GM18520 (cell line): ENCODE measurements at regions not wholly inside any gene's neighbourhood (a gene's known extent, or its start where the extent isn't known, plus 50 kb on each side); places are given as distances from the start of the nearest gene placed in this dataset.
A peak's percentile ranks its signal among the peaks of the same experiment; 100 is the strongest.

Source experiments
- ATAC-seq: cut with Tn5 transposase; IDR thresholded peaks from one replicate; pipeline ENCODE4 v1.9.1; 2021; ENCODE audit not compliant: unreplicated experiment

DNA sequence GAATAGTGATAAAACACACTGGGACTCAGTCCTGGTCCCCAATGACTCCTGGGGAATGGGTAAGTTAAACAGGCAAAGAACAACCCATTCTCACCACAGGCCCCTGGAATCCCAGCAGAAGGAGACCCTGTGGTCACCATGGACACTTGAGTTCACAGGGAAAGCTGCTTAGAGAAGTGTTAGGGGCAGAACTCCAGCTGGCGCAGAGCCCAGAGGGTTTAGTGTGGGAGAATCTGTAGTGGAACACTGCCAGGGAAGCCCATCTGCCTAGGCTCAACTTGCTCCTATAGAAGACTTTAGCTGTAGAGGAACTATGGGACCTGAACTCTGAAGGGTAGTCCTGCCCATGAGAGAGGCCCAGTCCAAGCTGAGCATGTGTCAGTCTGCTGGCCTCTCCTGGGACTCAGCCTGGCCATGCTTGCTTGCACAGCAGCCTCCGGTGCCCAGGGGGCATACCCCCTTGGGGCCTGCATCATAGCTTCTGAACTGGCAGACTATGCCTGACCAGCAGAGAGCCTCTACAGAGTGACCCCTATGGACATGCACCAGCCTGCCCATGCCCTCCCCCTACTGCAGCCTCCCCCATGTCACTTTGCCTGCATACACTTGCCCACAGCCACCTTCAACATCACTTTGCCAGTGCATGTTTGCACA is 343.5 kb downstream of the IDS start:
- ATAC-seq = no peak

DNA sequence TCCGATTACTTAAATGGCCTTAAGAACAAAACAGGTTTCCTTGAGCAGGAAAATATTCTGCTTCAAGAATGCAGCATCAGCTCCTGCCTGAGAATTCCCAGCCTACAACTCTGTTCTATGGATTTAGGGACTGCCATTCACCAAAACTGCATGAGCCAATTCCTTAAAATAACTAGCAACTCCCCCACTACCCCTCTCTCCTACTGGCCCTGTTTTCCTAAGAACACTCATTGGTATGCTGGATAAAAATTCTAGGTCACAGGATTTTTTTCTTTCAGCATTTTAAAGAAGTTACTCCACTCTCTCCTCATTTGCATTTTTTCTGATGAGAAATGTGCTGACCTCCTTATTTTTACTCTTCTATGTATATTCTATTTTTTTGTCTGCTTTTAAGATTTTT is 347.1 kb downstream of the IDS start:
- no peak for ATAC-seq

DNA sequence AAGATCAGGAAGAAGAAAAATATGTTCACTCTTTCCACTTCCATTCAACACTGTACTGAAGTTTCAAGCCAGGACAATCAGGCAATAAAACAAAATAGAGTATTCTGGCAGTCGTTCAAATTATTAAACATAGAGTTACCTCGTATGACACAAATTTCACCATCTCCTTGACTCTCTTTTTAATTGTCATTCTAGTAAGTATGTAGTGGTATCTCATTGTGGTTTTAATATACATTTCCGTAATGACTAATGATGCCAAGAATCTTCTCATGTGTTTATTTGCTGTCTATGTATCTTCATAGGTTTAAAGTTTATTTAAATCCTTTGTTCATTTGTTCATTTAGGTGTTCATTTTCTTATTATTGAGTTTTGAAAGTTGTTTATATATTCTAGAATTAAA is 352.2 kb downstream of the IDS start:
- no peak for ATAC-seq

DNA sequence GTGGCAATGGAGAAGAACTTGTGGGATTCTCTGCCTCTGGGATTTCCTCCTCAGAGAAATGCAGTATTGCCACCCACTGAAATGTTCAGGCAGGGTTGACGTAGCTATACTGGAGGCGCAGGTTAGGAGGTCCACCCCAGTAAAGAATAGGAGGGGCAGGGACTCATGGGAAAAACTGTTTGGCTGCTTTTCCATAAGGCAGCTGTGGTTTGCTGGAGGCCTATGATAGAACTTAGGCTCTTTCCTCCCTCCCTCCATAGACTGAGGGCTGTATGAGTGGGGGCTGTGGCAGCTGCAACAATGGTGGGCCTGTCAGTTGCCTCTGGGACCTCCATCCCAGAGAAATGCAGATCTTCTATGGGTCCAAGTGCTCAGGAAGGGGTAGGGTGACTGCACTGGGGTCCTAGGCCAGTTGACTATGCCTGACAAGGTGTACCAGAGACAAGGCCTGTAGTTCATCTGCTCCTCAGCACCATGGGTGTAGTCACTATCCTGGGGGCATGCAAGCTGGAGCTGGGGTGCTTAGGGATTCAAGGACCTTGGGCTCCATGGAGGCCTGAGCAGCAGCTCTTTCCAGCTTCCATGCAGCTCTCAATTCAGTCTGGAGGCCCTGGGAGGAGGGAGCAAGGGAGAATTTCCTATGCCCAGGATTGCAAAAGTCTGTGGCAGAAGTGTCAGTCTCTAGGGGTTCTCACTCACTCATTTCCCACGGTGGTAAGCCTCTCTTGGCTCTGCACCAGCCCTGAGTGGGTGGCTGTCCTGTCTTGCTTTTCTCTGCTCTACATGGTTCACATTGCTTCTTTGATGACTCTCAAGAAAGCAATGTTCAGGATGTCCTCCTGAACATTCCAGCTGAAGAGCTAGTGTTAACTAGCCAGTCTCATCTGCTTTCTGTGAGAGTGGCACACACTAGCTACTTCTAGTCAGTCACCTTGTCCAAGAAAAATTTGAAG is 353.0 kb downstream of the IDS start:
- ATAC-seq = peak; percentile 61

DNA sequence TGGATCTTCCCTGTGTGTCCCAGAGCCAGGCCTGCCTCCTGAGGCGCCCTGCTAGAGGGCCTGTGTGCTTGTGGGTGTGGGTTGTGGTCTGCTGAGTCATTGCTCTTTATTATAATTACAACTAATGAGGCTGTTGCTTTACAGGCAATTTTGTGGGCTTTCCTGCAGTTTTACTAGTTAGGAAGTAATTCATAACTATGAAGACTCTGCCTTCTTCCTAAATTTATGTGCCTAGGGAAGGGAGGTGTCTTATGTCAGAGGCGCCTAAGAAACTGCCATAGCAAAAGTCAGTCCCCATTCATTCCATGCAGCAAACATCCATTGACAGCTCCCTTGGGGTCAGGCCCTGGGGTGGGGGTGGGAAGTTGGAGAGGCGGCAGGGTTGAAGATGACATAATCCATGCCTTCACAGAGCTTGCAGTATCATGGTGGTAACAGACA is 359.2 kb downstream of the IDS start:
- peak; percentile 66 for ATAC-seq

DNA sequence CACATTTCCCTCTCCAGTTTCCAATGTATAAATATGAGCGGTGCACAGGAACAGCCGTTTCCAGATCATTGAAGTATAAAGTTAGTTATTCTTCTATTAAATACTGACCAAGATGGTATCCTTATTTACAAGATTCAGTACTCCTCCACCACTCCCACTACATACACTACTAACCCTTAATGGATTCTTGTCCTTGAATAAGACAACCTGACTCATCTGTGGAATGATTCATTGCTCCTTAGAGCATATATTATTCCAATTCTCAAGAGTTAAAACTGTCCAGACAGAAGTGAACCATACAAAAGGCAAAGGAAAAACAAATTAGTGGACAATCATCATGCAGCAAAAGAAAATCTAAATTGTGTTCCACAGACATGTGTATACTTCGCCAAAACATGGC is 373.3 kb downstream of the IDS start:
- ATAC-seq = no peak

DNA sequence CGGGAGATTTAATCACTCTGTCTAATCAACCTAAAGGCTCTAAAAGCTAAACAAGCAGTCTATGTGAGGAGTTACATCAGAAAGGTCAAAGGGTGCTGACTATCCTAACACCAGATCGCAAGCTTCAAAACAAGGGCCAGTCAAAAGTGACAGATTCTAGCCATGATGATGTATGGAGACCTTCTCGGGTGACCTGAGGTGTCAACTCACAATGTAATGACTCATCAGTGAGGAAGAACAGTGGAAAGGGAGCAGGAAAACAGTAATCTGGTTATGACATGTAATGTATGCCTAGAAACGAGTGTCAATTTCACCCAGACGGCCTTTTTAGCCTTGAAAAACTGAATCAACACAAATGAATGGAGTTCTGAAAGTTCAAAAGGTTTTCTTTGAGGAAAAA is 375.3 kb downstream of the IDS start:
- no peak for ATAC-seq

DNA sequence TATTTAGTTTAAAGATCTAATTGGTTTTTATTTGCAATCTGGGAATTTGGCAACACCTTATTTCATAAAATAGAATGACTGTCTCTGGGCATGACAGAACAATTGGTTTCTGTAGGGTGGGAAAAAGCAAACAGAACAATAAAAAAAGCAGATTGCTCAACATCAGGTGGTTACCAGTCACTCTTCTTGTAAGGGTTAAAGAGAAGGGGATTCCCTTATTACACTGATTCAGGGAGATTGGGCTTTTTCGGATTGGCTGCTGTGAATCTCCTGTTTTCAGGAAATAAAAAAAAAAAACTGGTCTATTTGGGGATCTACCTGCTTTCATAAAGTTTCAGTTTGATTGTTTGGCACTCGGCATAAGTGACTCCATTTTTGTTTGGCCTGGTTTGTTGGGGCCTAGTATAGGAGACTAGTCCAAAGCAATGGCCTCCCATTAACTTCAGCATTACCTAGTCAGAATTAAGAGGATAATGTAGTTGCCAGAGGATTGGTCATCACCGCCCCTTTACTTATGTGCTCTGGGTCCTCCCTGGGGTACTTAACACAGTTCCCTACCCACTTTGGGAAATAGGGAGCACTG is 380.5 kb downstream of the IDS start:
- ATAC-seq = no peak

DNA sequence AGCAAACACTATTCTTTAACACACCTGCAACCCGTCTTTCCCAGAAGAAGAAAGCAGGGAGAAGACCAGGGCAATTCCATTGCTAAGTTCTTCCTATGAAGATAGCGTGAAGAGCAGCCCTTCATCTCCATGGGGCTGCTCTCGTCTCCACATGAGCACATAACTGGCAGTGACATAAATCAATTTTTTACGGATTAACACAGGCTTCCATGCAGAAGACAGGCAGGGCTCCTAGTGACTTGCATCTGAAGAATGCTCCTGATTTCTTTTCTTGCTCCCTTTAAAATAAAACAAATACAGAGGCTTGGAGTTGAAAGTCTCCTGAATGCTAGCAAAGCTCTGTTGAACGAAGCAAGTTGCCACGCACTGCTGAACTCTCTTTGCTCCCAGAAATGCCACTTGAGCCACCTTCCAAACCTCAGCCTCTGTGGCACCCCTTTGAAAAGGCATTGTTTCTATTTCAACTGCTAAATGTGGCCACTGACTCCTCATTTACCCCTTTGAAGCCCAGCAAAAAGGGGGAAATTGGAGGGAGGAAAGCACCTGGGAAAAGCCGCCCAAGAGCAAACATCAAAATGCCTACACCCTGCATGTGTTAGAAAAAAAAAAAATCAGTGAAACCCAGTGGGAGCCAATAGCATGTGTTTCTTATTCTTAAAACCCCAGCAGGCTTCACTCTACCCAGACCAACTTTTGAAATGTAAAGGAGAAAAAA is 383.7 kb downstream of the IDS start:
- no peak for ATAC-seq

DNA sequence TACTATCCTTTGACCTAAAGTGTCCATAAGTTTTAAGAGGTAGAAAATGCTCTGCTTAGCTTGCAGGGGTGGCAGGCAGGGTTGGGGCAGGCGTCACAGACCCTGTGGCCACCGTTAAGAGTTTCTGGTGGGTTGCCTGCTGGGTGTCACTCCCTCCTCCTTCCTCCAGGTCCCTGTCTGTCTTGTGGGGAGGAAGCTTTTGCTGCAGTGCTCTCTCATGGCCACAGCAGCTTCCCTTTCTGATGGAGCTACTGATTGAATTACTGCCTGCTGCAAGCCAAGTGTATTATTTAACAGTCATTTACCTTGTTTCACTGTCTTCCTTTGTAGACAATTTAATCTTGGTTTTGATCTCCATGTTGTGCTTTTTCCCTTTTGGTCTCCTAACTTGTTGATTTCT is 384.6 kb downstream of the IDS start:
- ATAC-seq = no peak

DNA sequence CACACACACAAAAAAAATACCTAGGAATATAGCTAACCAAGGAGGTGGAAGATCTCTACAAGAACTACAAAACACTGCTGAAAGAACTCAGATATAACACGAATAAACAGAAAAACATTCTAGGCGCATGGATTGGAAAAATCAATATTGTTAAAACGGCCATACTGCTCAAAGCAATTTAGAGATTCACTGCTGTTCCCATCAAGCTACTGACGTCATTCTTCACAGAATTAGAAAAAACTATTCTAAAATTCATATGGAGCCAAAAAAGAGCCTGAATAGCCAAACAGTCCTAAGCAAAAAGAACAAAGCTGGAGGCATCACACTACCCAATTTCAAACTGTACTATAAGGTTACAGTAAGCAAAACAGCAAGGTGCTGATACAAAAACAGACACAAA is 390.2 kb downstream of the IDS start:
- ATAC-seq = no peak

DNA sequence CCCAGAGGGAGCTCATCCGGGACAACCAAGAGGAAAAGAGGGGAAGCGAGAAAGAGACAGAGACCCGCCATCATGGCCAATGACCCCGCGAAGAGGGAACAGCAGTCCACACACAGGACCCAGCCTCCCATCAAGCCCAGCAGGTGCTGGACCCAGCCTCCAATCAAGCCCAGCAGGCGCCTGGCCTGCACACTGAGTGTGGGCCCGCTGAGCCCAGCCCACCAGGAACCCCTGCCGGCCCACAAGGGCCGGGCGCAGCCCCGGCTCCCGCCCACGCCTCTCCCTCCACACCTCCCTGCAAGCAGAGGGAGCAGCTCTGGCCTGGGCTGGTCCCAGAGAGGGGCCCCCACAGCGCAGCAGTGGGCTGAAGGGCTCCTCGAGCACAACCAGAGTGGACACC is 391.1 kb downstream of the IDS start:
- ATAC-seq = no peak

DNA sequence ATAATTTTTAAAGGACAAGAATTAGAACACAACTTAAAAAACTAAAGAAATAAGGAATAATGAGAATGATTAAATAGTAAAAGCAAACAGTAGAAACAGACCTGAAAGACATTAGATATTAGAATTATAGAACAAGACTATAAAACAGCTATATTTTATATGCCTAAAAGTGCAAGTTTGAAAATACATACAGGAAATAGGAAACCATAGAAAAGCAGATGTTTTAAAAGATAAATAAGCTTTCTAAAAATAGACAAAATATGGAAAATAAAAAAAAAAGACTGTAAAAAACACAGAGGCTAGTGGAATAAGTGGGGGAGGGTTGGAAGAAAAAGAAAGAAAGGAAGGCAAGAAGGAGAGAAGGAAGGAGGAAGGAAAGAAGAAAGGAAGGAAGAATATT is 407.3 kb downstream of the IDS start:
- ATAC-seq = no peak

DNA sequence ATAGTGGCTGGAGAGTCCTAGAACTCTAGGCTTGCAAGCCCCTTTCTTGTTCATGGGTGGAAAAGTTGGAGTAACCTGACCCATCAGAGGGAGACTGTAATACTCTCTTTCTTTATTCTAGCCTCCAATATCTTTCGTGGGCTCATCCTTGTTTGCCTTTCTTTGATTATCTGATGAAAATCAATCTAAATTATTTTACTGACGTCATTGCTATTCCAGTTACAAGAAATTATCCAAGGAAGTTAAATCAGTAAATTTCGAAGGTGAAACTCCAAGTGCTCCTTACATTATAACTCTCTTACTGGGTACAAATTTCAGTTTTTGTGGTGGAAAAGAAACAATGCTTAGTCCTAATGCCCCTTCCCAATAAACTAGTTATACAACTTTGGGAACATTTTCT is 412.9 kb downstream of the IDS start:
- no peak for ATAC-seq

DNA sequence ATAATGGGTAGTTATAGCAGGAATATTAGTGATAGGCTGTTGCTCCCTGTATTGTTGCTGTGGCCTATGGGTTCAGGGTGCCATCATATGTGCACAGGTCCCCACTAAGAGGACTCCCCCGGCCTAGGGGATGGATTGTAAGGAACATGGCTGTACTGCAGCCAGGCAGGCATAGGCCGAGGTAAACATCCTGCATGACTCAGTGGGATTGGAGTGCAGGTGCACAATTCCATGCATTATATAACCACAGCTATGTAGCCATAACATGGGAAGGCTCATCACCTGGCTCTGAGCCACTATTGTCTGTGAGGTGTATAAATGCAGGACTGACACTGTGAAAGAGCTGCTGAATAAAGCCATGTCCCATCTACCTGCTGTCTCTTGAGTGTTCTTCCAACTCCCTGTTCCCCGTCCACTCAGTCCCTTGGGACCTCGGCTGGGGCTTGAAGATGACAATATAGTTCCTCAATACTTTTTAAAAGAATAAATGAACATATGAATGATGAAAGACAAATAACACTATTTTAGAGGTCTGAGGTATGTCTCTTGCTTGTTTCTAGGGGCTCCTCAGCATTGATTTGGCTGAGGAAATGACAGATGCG is 425.2 kb downstream of the IDS start:
- ATAC-seq = no peak

DNA sequence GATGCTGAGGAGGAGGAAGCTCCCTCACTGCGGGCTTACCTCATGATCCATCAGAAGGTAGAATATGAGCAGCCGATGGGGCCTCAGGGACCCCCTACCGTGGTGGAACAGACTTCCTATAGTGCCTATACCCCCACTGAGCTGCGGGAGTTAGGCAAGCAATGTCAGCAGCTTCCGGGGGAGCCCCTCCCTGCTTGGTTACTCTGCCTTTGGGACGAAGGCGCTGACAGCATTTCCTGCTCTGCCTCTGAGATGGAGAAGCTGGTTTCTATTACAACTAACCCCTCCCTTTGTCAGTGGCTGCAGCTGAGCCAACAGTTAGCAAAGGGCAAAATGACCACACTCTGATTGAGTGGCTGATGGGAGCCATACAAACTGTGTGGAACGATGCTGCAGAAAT is 430.7 kb downstream of the IDS start:
- peak; percentile 41 for ATAC-seq

DNA sequence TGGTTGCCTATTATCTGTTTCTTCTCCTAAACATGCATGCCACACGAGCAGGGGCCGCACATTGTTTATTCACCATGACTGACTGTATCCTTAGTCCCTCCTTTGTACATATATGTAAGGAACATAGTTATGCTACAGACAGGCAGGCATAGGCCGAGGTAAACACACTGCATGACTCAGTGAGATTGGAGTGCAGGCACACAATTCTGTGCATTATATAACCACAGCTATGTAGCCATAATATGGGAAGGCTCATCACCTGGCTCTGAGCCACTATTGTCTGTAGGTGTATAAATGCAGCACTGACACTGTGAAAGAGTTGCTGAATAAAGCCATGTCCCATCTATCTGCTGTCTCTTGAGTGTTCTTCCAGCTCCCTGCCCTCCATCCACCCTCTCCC is 431.6 kb downstream of the IDS start:
- no peak for ATAC-seq

DNA sequence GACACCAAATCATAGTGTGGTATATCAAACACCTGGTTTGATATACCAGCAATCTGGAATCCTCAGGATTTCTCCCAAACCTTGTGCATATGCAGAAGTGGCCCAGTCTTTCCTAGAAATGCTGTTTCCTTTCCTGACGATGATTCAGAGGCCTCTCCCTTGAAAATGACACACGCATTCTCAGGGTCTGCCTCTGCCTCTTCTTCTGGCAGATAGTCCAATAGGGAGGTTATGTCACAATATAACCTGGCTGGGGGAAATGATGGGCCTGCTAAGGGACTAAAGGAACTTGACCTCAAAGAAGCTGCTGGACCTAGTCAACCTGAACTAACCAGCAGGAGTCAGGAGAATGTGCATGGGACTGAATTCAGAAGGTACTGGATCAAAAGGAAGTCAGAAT is 435.2 kb downstream of the IDS start:
- ATAC-seq = no peak

DNA sequence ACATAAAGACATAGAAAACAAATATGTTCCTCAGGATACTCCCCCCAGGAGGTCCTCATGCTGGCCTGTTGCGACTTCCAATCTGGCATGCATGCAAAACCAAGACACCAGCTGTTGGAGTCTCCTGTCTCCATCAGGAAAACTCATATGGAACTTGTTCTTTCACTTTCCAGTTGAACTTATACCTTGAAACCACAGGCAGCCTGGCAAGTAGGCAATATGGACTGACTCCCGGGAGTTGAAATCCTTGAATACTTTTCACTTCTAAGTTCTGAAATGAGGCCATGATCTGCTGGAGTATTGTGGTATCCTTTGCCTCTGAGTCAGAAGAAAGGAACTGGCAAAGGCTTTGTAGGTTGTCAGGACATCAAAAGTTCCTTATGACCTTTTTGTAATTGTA is 444.2 kb downstream of the IDS start:
- ATAC-seq = no peak
